ENCODE measurements at regions not wholly inside any gene's neighbourhood (a gene's known extent, or its start where the extent isn't known, plus 50 kb on each side); places are given as distances from the start of the nearest gene placed in this dataset.

- TF ChIP-seq CTCF (IDR thresholded peaks at IDR 0.05) (no peak), POLR2A (IDR thresholded peaks at IDR 0.05) (no peak)
Observed at GRCh38 chr19:30775956-30776355, 403.8 kb downstream of the ZNF536 start.

Measured in body of pancreas (tissue), 4 donors.